ENCODE measurements at regions not wholly inside any gene's neighbourhood (a gene's known extent, or its start where the extent isn't known, plus 50 kb on each side); places are given as distances from the start of the nearest gene placed in this dataset.

- no peak for TF ChIP-seq INSM2 (tag by site-specific recombination; IDR thresholded peaks at IDR 0.05)
Observed at GRCh38 chr13:50144246-50145160, 129.3 kb downstream of the KCNRG start (continued).

DNA sequence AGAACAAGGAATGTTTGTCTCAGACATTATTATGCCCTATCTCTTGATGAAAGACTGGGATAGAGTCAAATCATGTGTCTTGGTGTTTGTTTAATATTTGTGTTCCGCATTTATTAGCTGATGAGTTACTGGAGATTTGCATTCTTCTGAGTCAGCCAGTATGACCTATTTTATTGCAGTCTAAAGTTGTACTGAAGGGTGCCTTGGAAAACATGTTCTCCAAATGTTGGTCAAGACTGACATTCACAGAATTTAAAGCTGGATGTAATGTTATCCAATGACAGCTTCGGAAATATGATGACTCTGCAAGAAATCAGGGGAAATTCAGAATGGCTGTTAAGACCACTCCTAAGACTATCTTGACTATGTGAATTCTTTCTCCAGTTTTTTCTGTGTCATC is 134.0 kb downstream of the KCNRG start:
- H3K4me1 ChIP-seq (ENCODE audit: control insufficient read depth, insufficient read depth, low read length): peaks cover 9% of the 10 kb centered on the region
- no peak overlapping the region for H3K27ac ChIP-seq (ENCODE audit: extremely low read depth, low read depth, low read length)
- POLR2A ChIA-PET: interaction anchor here (1.0 kb wide), 1 partner anchor 23 kb away, joined by 3 read pairs; no protein-coding TSS in a partner anchor
- no peaks in the 10 kb centered on the region for H3K9me3 ChIP-seq (ENCODE audit: control insufficient read depth, insufficient read depth, low read depth, low read length)
- H3K4me3 ChIP-seq (ENCODE audit: low read depth, low read length): no peak overlapping the region
- CTCF ChIA-PET: interaction anchor here (0.6 kb wide), 1 partner anchor 1261 kb away, joined by 7 read pairs; no protein-coding TSS in a partner anchor
- no peak for TF ChIP-seq ZFHX2 (tag by site-specific recombination; conservative IDR thresholded peaks at IDR 0.05)
- TF ChIP-seq YY1 (tag by site-specific recombination; IDR thresholded peaks at IDR 0.05): no peak
- TF ChIP-seq, protein P1, sequence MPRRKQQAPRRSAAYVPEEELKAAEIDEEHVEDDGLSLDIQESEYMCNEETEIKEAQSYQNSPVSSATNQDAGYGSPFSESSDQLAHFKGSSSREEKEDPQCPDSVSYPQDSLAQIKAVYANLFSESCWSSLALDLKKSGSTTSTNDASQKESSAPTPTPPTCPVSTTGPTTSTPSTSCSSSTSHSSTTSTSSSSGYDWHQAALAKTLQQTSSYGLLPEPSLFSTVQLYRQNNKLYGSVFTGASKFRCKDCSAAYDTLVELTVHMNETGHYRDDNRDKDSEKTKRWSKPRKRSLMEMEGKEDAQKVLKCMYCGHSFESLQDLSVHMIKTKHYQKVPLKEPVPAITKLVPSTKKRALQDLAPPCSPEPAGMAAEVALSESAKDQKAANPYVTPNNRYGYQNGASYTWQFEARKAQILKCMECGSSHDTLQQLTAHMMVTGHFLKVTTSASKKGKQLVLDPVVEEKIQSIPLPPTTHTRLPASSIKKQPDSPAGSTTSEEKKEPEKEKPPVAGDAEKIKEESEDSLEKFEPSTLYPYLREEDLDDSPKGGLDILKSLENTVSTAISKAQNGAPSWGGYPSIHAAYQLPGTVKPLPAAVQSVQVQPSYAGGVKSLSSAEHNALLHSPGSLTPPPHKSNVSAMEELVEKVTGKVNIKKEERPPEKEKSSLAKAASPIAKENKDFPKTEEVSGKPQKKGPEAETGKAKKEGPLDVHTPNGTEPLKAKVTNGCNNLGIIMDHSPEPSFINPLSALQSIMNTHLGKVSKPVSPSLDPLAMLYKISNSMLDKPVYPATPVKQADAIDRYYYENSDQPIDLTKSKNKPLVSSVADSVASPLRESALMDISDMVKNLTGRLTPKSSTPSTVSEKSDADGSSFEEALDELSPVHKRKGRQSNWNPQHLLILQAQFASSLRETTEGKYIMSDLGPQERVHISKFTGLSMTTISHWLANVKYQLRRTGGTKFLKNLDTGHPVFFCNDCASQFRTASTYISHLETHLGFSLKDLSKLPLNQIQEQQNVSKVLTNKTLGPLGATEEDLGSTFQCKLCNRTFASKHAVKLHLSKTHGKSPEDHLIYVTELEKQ (tag by site-specific recombination; IDR thresholded peaks at IDR 0.05; ENCODE audit: borderline replicate concordance): no peak
- no peak for TF ChIP-seq ZNF843 (tag by site-specific recombination; IDR thresholded peaks at IDR 0.05)
- no peak for TF ChIP-seq ZNF645 (tag by site-specific recombination; IDR thresholded peaks at IDR 0.05)
- TF ChIP-seq ZNF701 (tag by site-specific recombination; IDR thresholded peaks at IDR 0.05): no peak
- no peak for TF ChIP-seq ZFP37 (tag by site-specific recombination; IDR thresholded peaks at IDR 0.05)
- TF ChIP-seq ZBTB10 (tag by site-specific recombination; IDR thresholded peaks at IDR 0.05): no peak
- no peak for TF ChIP-seq ZNF837 (tag by site-specific recombination; IDR thresholded peaks at IDR 0.05)
- no peak for TF ChIP-seq ZIC2 (tag by site-specific recombination; IDR thresholded peaks at IDR 0.05)
- no peak for TF ChIP-seq SP7 (tag by site-specific recombination; IDR thresholded peaks at IDR 0.05)
- no peak for TF ChIP-seq ZNF214 (tag by site-specific recombination; IDR thresholded peaks at IDR 0.05; ENCODE audit: borderline replicate concordance)
- no peaks in the 10 kb centered on the region for H3K36me3 ChIP-seq (ENCODE audit: control insufficient read depth in 2 of 2, insufficient read depth in 1 of 2, low read length in 2 of 2)

All from HEK293 (cell line).